GM20000 (cell line): ENCODE measurements at regions not wholly inside any gene's neighbourhood (a gene's known extent, or its start where the extent isn't known, plus 50 kb on each side); places are given as distances from the start of the nearest gene placed in this dataset.
"Not testable (repeated sequence)": the region's sequence is repeated elsewhere in the genome, so short reads cannot be mapped to it uniquely, and the experiment has no call there.

ENCODE experiments used
- DNase-seq: peaks from one replicate; pipeline ENCODE4 v3.0.0; 2012; ENCODE audit warnings: low spot score
- TF ChIP-seq, protein P1 (sequence below): IDR thresholded peaks from 2 replicates; pipeline ENCODE4 v1.5.1; 2012; ENCODE audit warnings: mild to moderate bottlenecking, control low read depth; ENCODE audit errors: extremely low read depth, missing control alignments

DNA sequence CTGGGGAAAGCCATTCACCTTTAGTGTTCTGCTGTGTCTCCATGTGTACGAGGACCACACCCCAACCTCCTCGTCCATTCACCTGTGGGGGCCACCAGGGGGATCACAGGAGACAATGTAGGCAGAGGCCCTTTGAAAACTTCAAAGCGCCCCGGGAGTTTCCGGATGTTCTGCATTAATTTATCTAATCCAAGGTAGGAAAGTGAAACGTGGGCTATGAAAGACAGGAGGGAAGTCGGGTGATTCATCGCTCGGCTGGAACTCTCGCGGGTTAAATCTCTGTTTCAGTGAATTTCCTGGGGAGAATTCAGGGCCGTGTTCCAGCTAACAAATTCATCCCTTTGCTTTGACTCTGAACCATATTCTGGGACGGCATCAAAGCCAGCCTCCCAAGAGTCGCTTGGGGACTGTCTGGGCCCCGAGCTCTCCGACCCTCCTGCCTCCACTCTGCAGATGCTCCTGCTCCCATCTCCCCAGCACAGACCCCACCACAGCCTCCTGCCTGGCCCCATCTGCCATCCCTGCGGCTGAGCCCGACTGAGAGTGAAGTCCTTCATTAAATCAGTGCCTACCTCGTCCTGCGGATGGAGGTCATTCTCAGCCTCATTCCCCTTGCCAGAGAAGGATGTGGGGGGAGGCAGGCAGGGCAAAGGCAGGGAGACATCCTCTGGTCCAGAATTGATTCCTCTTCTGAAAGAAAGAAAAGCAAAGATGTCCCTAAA, 114.1 kb upstream of the CARD11 start:
- DNase-seq, result no peak
- TF ChIP-seq, protein P1, sequence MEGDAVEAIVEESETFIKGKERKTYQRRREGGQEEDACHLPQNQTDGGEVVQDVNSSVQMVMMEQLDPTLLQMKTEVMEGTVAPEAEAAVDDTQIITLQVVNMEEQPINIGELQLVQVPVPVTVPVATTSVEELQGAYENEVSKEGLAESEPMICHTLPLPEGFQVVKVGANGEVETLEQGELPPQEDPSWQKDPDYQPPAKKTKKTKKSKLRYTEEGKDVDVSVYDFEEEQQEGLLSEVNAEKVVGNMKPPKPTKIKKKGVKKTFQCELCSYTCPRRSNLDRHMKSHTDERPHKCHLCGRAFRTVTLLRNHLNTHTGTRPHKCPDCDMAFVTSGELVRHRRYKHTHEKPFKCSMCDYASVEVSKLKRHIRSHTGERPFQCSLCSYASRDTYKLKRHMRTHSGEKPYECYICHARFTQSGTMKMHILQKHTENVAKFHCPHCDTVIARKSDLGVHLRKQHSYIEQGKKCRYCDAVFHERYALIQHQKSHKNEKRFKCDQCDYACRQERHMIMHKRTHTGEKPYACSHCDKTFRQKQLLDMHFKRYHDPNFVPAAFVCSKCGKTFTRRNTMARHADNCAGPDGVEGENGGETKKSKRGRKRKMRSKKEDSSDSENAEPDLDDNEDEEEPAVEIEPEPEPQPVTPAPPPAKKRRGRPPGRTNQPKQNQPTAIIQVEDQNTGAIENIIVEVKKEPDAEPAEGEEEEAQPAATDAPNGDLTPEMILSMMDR, result no peak

GRCh38 chr7:3158341-3158760, 114.7 kb upstream of the CARD11 start:
- TF ChIP-seq, protein P1, result no peak
- no peak for DNase-seq

DNA sequence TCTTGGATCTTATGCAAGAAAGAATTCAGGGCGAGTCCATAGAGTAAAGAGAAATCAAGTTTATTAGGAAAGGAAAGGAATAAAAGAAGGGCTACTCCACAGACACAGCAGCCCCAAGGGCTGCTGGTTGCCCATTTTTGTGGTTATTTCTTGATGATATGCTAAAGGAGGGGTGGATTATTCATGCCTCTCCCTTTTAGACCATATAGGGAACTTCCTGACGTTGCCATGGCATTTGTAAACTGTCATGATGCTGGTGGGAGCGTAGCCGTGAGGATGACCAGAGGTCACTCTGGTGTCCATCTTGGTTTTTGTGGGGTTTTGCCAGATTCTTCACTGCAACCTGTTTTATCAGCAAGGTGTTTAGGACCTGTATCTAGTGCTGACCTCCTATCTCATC, 115.4 kb upstream of the CARD11 start:
- TF ChIP-seq, protein P1, result no peak
- no peak for DNase-seq

DNA sequence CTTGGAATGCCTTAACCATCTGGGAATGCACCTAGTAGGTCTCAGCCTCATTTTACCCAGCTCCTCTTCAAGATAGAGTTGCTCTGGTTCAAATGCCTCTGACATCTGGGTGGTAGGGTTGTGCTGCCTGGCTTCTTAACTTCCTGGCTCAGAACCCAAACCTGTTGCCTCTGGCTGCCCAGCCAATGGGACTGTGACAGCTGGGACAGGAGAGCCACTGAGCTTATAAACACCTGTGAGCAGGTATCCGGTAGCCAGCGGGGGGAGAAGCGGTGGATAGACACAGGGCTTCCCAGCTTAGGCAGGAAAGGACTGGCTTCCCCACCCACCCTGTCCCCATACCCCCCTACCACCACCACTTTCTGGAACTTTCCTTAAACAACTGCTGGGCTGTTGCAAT, 115.8 kb upstream of the CARD11 start:
- no peak for DNase-seq
- TF ChIP-seq, protein P1, result no peak

- not testable (repeated sequence) for DNase-seq
These were observed 116.3 kb upstream of the CARD11 start for GRCh38 chr7:3159926-3160325.

- DNase-seq, result no peak
These were observed 118.6 kb upstream of the CARD11 start for GRCh38 chr7:3162289-3162688.

GRCh38 chr7:3162798-3163197, 119.1 kb upstream of the CARD11 start:
- not testable (repeated sequence) for DNase-seq

More at GRCh38 chr7:3162289-3162688, 118.6 kb upstream of the CARD11 start:
- TF ChIP-seq, protein P1, result no peak

- TF ChIP-seq, protein P1, result no peak
- no peak for DNase-seq
These were observed 120.7 kb upstream of the CARD11 start for GRCh38 chr7:3164380-3164792.
